ENCODE measurements at regions not wholly inside any gene's neighbourhood (a gene's known extent, or its start where the extent isn't known, plus 50 kb on each side); places are given as distances from the start of the nearest gene placed in this dataset.

DNA sequence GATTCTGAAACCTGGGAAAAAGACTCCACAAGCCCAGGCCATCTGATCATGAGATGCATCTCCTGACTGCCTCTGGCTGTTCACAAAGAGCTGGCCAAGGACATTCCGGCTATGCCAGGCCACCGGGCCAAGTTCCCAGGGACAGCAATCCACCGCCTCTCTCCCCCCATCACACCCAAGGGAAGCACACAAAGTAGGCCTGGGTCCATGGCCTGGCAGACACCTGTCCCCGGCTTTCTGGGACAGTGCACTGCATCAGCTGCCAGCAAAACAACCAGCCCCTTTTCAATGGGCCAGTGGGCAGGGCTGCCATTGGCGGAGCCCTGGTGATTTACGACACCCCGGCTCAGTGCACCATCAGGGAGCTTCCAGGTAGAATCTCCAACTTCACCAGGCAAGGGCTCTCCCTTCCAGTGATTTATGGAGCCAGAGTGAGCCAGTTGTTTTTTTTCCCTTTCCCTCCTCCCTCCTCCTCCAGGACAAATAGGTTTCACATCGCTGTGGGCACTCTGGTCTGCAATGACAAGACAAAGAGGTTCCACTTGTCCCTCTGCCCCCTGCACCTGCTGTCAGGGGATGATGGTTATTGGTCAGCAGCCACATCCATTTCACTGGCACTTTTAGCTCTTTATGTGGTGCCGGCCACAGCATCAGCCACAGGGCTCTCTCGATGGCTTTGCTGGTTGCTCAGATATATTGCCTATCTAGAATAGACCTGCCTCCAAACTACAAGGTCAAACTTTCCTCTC is 149.6 kb downstream of the SLC38A6 start:
- DNase-seq (ENCODE audit: low spot score), result no peak

- no peak for DNase-seq (ENCODE audit: low spot score)
These were observed 148.2 kb downstream of the SLC38A6 start for GRCh38 chr14:61129168-61129745.

DNA sequence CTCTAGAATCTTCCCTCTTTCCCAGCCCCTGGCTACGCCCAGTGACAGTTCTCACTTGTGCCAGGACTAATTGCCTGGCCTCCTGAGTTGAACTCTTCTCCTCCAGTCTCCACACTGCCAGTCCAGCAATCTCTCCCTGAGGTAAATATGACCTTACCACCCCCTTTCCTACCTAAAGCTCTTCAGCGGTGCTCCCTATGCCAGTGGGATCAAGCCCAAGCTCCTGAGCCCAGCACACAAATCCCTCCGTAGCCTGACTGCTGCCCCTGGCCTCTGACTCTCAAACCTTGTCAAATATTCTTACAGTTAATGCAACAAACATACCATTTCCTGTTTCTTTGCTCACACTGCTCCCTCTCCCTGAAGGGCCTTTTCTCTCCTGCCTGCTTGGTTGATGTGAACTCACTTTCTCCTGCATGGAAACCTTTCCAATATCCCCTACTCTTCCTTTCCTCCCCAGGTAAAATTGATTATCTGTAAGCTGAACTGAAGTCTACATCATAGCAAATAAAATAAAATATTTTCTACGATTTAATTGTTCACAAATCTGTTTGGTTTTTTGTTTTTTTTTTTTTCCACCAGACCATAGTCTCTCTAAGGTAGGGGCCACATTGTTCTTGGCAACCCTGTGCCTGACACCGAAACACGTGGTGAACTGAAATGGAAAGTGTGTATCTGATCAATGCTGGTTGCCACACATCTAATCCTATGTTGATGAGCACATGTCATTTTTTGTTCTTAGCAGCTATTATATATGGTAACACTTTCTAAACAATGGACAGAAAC is 147.5 kb downstream of the SLC38A6 start:
- no peak for DNase-seq (ENCODE audit: low spot score)

GRCh38 chr14:61126603-61127498 is 145.8 kb downstream of the SLC38A6 start:
- DNase-seq (ENCODE audit: low spot score), result no peak

- peak; percentile 63 for DNase-seq (ENCODE audit: low spot score)
These were observed 145.0 kb downstream of the SLC38A6 start for GRCh38 chr14:61125867-61126572.

- DNase-seq (ENCODE audit: low spot score), result no peak
These were observed 144.2 kb downstream of the SLC38A6 start for GRCh38 chr14:61125041-61125866.

- DNase-seq (ENCODE audit: low spot score), result no peak
These were observed 141.8 kb downstream of the SLC38A6 start for GRCh38 chr14:61122862-61123261.

DNA sequence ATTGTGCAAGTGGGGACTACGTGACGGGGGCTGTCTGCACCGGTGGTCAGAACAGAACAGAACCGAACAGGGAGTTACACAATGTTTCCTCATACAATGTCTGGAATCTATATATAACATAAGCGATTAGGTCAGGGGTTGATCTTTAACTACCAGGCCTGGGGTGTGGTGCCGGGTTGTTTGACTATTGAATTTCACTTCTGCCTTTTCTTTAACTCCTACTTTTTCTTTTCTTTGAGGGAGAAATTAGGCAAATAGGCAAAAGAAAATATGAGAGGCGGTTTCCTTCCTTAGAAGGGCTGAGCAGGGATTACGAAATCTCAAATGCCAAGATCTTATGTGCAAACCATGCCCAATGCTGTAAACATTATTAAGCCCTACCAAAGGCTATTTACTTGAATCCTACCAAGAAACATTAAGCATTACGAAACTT is 140.3 kb downstream of the SLC38A6 start:
- DNase-seq (ENCODE audit: low spot score), result no peak

DNA sequence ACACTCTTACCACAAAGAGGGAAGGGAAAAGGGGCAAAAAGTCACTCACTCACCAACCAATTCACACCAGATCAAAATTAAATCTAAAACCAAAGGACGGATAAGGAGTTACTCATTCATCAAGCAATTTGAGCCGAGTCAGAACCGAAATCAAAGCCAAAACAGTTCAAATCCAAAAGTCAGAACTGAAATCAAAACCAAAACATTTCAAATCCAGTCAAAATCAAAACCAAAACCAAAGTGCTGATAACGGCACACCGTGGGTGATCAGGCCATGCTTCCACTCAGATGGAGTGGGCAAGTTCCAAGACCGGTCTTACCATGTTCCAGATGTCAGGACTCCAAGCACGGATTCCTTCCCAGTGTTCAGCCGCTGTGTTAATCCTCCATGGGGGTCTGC is 139.5 kb downstream of the SLC38A6 start:
- DNase-seq (ENCODE audit: low spot score), result no peak

DNA sequence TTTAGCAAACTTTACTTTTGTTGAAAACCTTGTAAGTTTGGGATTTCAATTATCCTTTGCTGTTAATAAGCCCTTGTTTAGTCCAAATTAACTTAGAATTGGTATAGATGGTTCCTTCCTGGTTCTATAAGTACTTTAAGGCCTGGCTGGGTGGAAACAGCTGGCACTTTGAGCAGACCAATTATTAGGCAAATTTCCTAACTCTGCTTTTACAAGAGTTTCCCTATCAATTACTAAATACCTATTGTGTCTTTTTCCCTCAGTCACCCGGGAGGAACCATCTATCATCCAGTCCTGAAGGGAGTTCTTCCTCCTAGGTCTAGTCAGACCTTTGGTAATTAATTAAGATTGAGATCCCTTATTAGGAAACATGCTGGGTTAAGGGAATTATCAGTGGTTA is 138.0 kb downstream of the SLC38A6 start:
- DNase-seq (ENCODE audit: low spot score), result no peak

- DNase-seq (ENCODE audit: low spot score), result no peak
These were observed 135.3 kb downstream of the SLC38A6 start for GRCh38 chr14:61116369-61116768.

DNA sequence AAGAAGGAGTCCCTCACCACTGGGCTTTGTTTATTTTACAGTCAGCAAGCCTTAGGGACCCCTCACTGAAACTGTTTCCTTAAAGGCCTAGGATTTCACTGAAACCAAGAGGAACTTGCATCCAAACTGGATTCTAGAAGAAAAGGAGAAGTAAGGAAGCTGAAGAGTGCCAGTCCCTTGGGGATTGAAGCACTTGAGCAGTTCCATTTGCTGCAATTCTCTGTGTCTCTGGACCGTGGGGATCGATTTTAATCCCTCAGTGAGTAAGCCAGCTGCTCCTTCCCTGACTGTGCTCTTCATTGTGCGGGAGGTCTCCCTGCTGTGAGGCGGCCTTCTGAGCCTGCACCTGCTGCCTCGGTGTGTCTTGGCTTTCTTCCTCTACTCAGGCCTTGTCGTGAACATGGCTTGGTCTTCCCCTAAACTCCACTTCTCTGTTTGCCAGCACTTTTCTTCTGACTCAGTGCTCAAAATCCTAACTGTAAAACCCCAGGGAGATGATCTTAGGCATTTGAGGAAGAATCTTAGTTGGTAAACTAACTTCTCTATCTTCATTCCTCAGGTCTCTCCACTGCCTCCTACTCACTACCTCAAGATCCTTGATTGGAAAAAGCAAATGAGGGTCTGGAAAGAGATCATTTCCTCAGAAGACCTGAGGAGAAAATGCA is 132.6 kb downstream of the SLC38A6 start:
- DNase-seq (ENCODE audit: low spot score), result no peak

- no peak for DNase-seq (ENCODE audit: low spot score)
These were observed 131.5 kb downstream of the SLC38A6 start for GRCh38 chr14:61112506-61112905.

DNA sequence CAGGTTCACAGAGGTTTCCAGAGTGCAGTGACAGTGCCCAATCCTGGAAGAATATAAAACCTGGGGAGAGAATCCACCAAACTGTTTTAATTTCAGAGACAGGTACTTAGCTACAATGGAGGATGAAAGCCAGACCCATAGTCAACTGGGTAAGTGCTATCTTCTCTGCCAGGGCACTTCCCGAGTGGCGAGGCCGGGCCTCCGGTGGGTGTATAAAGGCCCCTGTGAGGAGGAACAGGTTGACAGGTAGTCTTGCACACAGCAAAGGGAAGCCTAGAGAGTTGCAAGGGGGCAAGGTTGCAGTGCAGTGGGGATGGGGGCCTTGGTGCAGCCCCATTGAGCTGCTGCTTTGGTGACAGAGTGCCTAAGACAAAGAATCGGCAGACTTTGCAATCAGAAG is 130.7 kb downstream of the SLC38A6 start:
- no peak for DNase-seq (ENCODE audit: low spot score)

DNA sequence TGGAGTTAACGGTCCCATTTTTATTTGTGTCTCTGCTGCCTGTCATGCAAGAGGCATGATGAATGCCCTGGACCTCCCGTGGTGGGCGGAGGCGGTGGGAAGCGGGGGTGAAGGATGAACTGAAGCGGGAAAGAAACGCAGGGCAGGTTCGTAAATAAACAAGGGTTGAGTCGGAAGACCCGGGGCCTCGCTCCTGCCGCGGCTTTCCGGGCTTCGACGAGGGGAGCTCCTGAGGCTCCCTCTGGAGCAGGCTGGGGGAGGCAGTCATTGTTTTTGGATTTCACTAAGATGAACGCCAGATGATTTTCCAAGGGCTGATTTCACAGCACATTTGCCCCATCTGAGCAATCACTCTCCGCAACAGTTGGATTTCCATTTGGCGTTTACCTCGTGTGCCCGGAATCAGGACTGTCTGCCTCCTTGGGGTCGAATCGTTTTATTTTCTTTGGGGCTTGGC is 130.2 kb downstream of the SLC38A6 start:
- no peak for DNase-seq (ENCODE audit: low spot score)

DNA sequence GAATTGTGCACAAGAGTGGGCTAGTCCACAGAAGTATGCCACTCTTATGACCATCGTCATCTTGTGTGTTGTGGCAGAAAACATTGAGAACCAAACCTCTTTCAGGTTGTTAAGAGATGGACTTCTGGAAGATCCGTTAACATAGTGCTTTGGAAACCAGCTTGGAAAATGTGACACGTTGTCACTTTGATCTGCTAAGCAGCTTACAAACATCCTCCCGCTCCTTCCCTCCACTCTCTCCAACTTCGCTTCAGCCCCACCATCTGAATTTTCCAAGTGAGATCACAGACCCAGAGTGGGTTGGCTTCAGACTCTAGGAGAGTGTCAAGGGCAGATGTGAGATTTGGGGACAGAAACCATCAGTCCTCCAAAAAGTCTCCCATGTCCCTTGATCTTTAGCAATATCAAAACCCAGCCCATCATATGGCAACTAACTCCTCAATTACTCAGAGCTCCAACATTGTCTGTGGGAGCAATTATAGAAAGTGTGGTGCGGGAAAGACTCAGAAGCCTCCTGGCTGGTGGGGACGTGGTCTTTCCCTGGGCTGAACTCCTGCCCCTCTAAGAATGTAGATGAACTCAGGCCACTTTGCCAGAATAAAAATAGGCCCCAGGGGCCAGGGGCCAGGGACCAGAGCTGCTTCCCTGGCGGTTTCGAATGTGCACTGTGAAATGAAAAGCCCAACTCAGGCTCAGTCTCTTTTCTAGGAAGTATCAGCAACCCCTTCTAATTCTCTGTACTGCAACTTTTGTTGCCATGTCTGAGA is 129.5 kb downstream of the SLC38A6 start:
- no peak for DNase-seq (ENCODE audit: low spot score)

- DNase-seq (ENCODE audit: low spot score), result no peak
These were observed 128.2 kb downstream of the SLC38A6 start for GRCh38 chr14:61109288-61109687.

DNA sequence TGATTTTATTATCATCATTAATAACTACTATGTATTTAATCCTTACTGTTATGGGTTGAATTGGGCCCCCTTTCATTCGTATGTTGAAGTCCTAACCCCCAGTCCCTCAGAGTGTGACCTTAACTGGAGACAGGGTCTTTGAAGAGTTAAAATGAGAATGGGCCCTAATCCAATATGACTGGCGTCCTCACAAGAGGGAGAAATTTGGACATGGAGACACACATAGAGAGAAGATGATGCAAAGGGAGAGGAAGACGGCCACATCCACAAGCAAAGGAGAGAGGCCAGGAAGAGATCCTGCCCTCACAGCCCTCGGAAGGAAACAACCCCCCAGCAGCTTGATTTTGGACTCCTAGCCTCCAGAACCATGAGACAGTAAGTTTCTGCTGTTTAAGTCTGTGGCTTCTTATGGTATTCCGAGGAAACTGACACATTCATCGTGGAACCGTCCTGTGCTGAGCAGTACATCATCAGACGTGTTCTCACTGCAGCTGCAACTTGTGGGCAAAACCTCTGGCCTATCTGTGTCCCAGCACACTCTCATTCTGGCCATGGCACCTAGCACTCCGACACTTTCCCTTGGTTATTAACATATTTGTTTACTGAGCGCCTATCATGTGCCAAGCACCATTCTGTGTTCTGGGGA is 127.6 kb downstream of the SLC38A6 start:
- no peak for DNase-seq (ENCODE audit: low spot score)
